GM18951 (cell line): ENCODE measurements at regions not wholly inside any gene's neighbourhood (a gene's known extent, or its start where the extent isn't known, plus 50 kb on each side); places are given as distances from the start of the nearest gene placed in this dataset.
"Not testable (repeated sequence)": the region's sequence is repeated elsewhere in the genome, so short reads cannot be mapped to it uniquely, and the experiment has no call there.

Experiments
- POLR2A ChIP-seq: IDR thresholded peaks from 4 replicates; pipeline ENCODE4 v1.6.1; 2011; ENCODE audit warnings: mild to moderate bottlenecking; ENCODE audit not compliant: insufficient read length, insufficient read depth; ENCODE audit errors: extremely low read depth
- in situ Hi-C: fragments of 300-500 bp; cut with MboI; formaldehyde crosslinking; loops from one replicate; pipeline ENCODE4 v1.12.0; 2022; ENCODE audit warnings: low sequenced_read_pairs, mixed read lengths, inconsistent platforms; ENCODE audit not compliant: unreplicated experiment

DNA sequence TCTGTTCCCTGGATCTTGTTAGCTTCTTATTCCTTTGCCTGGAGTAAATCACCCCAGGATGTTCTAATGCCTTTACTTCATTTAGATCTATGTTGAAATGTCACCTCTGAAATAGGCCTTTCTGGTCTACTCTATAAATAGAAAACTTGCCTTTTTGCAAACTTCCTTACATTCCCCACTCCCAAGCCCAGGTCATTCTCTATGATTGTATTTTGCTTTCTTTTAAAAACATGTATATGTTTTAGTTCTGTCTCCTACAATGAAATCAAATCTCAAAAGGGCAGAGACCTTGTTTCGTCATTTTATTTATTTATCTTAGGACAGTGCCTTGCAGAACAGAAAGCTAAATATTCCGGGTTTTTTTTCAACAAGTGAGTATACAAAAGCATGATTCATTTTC, 1657.7 kb upstream of the C9orf72 start:
- in situ Hi-C loops: no loop called here
- TF ChIP-seq POLR2A: no peak

DNA sequence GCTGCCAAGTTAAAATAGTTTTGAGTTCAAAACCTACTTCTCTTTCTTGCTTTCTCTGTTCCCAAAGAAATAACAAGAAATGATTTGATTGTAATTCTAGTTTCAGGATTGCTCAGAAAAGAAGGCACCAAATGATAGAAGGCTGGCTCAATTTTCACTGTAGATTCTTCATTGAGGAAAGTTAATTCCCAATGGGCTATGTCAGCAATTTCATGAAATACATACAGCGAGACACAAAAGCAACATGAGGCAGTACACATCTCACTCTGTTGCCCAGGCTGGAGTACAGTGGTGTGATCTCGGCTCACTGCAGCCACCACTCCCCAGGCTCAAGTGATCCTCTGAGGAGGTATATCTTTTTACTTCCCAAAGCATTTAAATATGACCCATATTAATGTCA, 1659.9 kb upstream of the C9orf72 start:
- TF ChIP-seq POLR2A: no peak

DNA sequence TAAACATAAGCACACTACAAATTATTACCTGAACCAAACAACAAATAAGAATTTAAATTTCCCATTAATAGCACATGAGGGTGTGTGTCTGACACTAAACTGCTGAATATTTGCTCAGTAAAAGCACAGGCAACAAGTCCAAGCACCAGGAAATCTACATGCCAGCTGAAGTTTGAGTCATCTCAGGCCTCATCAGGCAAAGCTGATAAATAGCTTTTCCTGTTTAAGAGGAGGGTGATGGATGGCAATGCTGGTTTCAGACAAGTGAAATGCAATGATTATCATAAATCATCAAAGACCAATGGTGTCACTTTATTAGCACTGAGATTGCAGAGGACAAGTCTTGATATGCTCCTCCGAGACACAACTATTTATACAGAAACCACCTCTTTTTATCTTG, 1668.0 kb upstream of the C9orf72 start:
- TF ChIP-seq POLR2A: no peak
- in situ Hi-C loops: no loop called here

More for the DNA sequence above, 1659.9 kb upstream of the C9orf72 start:
- in situ Hi-C loops: no loop called here

DNA sequence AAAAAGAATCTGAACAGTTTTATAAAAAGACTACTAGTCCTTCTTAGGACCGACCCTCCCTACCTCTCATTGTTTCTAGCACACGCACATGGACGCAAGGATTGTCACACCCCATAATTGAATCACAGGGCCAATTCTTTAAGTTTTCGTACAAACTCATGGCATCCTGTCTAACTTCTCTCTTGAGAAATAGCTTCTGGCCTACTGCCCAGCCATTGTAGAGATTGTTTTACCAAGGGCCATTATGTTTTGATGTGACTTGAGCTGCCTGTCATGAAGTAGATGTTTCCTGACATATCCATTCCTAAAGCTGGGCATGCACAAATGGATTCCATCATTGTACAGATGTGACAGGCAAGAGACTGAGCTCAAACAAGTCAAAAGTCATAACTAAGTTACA, 1672.1 kb upstream of the C9orf72 start:
- TF ChIP-seq POLR2A: no peak
- in situ Hi-C loops: no loop called here

DNA sequence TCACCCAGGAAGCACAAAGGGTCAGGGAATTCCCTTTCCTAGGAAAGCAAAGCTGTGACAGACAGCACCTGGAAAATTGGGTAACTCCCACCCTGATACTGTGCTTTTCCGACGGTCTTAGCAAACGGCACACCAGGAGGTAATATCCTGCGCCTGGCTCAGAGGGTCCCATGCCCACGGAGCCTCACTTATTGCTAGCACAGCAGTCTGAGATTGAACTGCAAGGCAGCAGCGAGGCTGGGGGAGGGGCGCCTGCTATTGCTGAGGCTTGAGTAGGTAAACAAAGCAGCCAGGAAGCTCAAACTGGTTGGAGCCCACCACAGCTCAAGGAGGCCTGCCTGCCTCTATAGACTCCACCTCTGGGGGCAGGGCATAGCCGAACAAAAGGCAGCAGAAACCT, 1697.1 kb upstream of the C9orf72 start:
- in situ Hi-C loops: not testable (repeated sequence)

DNA sequence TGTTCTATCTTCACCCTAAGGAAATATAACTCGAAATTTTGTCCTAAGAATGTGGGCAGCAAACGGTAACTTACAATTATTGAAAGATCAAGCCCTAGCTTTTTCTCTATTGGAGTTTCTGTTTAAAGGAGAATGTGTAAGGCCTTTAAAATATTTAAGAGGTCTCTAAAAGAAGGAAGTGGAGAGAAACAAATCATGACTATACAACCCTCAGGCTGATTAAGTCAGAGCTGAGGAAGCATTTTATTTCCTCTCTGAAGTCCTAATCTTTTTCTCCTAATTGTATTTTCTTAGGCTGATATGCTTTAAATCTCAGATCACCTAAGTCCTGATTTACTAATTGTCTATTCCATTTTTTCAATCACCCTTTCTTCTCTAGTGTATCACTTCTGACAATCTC, 1708.8 kb upstream of the C9orf72 start:
- TF ChIP-seq POLR2A: no peak
- in situ Hi-C loops: no loop called here

DNA sequence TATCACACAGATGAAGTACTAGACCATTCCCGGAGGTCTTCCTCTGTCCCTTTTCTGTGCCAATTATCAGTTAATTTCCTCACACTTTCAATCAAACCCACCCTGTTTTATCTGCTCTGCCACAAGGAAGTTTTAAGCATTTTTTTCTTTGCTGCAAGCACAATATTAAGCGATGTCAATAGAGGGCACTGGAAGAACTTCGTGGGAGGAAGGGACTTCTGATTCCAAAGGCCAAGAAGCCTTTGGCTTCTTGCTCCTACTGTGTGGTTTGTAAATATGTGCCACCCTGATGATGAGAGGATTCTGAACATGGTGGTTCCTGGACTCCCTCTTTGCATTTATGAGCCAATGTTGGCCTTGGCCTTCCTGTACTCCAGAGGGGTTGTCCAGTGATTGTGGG, 1712.5 kb upstream of the C9orf72 start:
- no peak for TF ChIP-seq POLR2A
- in situ Hi-C loops: no loop called here

DNA sequence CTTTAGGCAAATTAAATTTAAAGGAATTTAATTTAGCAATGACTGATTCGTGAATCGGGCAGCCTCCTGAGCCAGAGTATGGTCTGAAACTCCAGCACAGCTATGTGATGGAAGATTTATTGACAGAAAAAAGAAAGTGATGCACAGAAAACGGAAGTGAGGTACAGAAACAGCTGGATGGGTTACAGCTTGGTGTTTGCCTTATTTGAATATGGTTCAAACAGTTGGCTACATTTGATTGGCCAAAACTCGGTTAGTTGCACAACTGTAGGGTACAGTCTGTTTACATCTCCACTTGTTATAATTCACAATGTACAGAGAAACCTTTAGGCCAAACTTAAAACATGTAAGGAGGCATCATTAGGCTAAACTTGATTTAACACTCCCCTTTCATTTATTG, 1716.1 kb upstream of the C9orf72 start:
- in situ Hi-C loops: no loop called here
- no peak for TF ChIP-seq POLR2A

DNA sequence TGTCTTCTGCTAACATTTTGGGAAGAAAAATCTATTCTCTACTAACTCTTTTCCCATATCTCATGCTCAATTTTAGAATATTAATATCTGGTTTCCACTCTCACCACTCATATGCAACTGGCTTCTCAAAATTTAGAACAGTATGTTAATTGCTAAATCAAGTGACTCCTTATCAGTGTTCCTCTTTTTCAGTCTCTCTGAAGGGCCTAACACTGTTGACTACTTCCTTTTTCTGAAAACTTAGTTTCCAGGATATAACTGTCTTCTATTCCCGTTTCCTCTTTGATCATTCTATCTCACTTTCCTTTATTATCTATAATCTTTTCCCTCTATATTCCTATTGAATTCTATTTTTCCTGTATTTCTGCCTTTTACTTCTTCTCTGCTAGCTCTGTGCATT, 1717.2 kb upstream of the C9orf72 start:
- in situ Hi-C loops: no loop called here
- no peak for TF ChIP-seq POLR2A

DNA sequence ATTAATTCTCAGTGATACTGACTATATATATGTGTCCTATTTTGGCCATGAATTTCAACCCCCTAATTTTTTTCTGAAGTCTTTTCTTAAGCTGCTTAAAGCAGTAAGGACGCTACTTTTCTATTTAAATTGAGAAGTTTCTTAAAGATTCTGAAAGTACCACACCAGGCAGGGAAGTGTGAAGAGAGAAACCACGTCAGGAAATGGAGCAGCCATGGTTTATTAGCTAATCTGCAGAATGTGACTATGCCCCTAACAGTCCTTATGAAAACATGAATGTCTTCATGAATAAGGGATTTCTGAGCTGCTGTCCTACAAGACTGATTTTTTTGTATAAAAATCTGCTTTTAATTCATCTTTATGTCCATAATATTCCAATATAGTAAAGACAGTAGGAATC, 1724.3 kb upstream of the C9orf72 start:
- TF ChIP-seq POLR2A: no peak
- in situ Hi-C loops: no loop called here

DNA sequence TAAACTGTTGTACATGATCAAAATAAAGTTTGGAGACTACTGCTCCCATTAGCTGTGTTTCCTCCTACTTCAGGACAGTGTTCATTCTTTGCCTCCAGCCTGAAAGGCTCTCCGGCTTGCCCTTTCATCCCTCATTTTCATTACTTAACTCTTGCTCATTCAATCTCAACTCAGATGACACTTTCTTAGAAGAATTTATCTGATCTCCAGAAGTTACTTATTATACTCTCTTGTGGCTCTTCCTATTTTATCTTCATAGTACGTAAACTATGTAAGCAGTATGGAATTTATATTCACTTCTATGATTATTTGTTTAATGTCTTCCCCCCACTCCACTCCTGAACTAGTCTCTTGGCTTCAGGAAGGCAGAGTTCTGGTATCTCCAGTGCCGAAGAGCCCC, 1737.9 kb upstream of the C9orf72 start:
- in situ Hi-C loops: no loop called here
- no peak for TF ChIP-seq POLR2A

DNA sequence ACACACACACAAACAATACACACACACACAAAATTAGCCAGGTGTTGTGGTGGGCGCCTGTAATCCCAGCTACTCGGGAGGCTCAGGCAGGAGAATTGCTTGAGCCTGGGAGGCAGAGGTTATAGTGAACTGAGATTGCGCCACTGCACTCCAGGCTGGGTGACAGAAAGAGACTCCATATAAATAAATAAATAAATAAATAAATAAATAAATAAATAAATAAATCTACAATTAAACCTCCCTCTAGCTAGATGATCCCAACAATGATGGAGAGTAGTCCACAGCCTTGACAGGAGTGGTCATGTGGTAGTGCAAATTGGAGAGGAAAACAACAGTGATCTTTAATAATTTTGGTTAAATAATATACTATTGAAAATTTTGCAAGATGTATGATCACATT, 1739.0 kb upstream of the C9orf72 start:
- no peak for TF ChIP-seq POLR2A
- in situ Hi-C loops: no loop called here

DNA sequence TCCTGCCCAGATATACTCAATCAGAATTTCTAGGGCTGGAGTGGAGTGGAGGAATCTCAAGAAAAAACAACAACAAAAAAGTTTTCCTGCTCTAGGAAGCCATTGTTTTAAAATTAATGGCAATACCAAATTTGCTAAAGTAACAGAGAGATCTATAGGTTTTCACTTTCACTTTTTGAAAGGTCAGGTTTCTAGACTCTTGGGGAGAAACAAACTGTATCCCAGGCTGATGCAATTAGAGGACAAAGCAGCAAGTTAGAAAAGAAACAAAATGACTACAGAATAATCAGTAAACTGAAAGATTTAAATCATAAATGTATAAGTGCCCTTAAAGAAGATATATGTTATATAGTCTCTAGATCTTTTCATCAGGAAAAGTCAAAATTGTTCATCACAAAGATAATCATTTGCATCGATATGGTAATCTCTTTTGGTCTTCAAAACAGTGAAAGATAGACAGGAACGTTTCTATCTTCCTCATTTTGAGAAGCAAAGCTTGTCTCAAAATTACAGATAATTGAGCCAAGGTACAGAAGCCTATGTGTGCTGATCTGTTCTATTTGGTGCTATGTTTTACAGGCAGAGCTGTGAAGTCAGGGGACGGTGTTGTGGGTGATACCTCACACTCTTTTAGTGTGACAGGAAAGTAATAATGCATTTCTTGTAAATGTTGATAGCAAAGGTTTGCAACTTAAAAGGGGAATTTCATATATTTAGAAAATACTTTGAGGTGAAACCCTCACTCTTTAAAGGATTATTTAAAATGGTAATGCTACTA, 1746.6 kb upstream of the C9orf72 start:
- TF ChIP-seq POLR2A: no peak
- in situ Hi-C loops: no loop called here

DNA sequence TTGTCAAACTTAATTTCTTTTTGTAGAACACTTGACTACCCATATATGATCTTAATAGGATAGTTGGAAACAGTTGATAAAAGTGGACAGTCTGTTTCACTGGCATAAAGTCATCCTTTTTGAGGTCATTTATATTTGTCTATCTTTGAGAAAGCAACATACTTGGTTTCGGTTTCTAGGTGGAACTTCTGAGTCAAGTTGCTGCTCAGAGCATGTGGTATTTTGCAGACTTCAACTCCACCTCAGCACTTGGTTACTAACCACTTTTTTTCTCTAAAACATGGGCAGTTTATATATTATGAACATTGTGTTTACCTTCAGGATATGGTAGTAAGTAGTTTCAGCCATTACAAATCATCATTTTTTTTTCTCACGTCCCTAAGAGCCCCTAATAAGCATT, 1749.0 kb upstream of the C9orf72 start:
- TF ChIP-seq POLR2A: no peak
- in situ Hi-C loops: no loop called here

DNA sequence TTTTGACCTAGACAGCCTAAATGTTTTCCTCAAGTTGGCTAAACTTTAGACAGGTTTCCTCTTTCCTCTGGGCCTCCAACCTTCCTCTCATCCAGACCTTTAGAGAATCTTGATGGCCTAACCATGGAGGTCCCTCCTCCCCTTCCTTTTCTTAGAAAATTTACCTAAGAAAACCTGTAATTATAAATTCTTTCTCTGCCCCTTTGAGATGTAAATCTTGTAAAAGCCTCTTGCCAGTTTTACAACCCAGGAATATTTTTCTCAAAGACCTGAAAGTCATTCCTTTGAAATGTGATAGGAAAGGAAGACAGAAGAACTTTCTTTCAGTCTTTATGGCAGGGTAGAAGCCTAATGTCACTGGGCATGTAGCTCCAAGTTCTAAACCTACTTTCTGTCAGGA, 1752.6 kb upstream of the C9orf72 start:
- in situ Hi-C loops: no loop called here
- TF ChIP-seq POLR2A: no peak
